Stimulated activated CD4-positive, alpha-beta T cell treated with anti-CD3 and anti-CD28 coated beads, Interleukin-1b, Interleukin-23, amount 100 ng/mL, for 48 hours (primary cell): ENCODE measurements at regions not wholly inside any gene's neighbourhood (a gene's known extent, or its start where the extent isn't known, plus 50 kb on each side); places are given as distances from the start of the nearest gene placed in this dataset.
"Not testable (repeated sequence)": the region's sequence is repeated elsewhere in the genome, so short reads cannot be mapped to it uniquely, and the experiment has no call there.

Source experiments
- DNase-seq: peaks from one replicate; pipeline ENCODE4 v3.0.0-alpha.2; 2020

DNA sequence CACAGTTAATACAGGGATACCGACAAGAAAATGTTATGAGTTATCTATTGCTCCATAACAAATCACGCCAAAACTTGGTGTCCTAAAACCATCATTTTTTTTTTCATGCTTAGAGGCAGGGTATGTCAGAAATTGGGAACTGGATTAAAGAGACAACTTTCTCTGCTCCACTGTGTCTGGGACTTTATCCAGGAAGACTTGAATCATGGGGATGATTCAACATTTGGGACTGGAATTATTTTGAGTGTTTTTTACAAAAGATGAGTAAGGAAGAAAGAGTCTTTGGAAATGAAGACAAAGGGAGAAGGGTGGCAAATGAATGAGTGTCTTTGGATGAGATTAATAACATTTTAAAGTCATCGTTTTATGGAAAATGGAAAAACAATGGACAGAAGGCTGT, 1883.7 kb upstream of the C9orf72 start:
- DNase-seq, result no peak

DNA sequence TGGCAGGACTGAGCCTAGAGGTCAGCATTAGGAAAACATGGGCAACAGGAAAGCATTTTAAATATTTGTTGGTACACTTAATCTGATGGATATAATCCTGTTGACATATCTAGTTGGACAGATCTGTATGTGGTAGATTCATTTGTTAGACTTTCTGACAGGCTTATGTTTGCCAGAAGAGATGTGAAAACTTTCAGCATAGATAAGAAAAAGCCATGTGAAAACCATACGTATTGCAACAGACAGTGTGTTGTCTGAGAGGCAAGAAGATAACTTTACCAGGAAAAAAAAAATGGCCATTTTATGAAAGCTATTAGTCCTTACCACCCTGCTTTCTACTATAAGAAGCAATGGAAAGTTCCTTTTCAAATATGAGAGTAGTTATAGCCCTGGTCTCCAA, 1902.2 kb upstream of the C9orf72 start:
- no peak for DNase-seq

- no peak for DNase-seq
Observed at GRCh38 chr9:29511680-29512079, 1938.4 kb upstream of the C9orf72 start.

DNA sequence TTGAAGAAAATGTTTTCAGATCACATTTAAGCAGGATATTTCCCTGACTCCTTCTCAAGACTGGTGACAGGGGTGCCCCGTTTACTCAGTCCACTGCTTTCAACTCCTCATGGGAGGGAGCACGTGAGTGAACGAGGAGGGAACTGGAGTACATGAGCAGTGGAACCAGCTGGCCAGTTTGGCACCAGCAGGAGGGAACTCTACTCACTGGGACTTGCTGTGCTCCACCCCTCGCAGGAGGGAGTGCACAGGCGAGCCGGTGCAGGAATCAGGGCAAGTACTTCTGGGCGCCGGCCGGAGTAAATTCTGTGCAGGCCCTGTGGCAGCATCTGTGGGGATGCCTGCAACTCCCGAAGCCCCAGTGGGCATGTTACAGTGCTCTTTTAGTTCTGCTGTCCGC, 1941.1 kb upstream of the C9orf72 start:
- no peak for DNase-seq

GRCh38 chr9:29514862-29515261, 1941.6 kb upstream of the C9orf72 start:
- no peak for DNase-seq

GRCh38 chr9:29548436-29548835, 1975.2 kb upstream of the C9orf72 start:
- no peak for DNase-seq

DNA sequence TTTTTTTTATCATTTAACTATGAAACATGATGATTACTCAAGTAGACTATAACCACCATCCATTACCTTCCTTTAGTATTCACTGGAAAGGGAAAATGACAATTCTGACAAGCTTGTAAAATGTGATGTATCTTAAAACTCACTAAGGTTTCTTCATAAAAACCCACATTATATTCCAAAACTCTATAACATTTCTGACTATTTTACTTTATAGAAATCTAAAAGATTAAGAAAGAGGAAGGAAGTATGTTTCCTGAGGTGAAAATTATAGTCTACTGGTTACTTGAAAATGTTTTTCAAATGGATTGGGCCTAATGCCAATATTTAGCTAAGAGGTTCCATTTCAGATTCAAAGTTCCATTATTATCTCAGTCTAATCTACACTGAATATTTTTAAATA, 1982.2 kb upstream of the C9orf72 start:
- DNase-seq, result no peak

DNA sequence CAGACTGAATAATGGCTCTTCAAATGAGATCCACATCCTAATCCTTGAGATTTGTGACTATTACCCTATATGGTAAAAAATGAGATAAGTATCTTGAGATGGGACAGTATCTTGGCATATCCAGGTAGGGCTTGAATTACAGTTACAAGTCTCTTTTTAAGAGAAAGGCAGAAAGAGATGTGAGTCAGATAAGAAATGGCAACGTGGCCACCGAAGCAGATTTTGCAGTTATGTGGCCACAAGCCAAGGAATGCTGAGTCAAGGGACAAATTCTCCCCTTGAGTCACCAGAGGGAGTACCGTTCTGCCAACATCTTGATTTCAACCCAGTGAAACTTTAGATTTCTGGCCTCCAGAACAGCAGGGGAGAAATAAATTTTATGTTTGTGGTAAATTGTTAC, 1983.0 kb upstream of the C9orf72 start:
- DNase-seq, result no peak

GRCh38 chr9:29556746-29557145, 1983.5 kb upstream of the C9orf72 start:
- DNase-seq, result no peak

- DNase-seq, result no peak
Observed at GRCh38 chr9:29564564-29564963, 1991.3 kb upstream of the C9orf72 start.

DNA sequence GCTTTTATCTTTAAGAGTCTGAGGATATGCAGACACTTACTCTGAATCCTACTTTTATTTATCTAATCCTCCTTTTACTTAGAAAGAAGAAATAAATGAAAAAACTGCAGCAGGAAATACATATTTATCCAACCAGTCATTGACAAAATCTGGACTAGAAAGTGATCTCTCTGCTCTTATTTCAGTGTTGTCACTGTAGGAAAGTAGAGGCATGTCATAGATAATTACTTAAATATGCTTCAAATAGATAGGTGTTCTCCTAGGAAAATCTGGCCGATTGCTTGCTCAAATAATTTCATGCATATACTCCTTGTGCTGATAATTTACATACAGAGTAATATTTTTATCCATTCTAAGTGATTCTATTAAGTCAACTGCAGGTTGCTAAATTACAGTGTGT, 2001.9 kb upstream of the C9orf72 start:
- DNase-seq, result no peak

DNA sequence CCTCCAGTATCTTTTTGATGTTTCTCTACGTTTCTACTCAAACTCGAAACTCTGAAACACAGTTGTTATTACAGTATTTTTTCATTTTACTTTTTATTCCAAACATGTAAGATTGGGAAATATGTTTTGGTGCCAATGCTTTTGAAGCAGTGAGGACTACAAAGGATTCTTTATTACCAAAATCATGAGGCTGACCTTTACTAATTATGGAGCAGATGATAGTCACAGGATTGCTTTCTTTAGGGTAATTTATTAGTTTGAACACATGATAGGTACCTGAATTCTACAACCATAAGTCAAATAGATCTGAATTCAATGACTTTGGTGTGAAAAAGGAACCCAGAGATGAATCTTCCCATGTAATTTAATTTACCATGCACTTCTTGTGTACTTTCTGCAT, 2015.1 kb upstream of the C9orf72 start:
- no peak for DNase-seq

DNA sequence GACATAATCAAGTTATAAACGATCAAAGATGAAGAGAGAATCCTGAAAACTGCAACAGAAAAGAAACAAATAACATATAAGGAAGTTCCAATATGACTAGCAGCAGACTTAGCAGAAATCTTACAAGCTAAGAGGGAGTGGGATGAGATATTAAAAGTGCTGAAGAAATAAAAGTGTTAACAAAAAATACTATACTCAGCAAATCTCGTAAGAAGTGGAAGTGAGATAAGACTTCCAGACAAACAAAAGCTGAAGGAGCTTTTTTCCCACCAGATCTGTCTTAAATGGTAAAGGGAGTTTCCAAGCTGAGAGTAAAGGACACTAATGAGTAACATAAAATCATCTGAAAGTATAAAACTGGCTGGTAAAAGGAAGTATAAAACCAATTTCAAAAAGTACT, 2036.0 kb upstream of the C9orf72 start:
- no peak for DNase-seq

DNA sequence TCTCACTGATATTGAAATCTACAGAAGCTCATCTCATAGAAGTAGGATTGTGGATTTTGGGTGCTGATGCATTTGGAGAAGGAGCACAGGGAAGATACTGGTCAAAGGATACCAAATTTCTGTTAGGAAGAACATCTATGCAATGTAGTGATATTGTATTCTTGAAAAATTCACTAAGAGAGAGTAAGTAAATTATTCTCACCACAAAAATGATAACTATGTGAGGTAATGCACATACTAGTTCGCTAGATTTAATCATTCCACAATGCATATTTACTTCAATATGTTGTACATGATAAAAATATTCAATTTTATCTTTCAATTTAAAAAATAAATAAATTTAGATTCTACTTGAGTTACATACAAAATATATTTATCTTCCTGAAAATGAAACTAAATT, 2040.5 kb upstream of the C9orf72 start:
- no peak for DNase-seq

GRCh38 chr9:29616844-29617243, 2043.6 kb upstream of the C9orf72 start:
- no peak for DNase-seq

- DNase-seq, result no peak
Observed at GRCh38 chr9:29625292-29625731, 2052.0 kb upstream of the C9orf72 start.

- DNase-seq, result no peak
Observed at GRCh38 chr9:29625931-29626330, 2052.7 kb upstream of the C9orf72 start.

DNA sequence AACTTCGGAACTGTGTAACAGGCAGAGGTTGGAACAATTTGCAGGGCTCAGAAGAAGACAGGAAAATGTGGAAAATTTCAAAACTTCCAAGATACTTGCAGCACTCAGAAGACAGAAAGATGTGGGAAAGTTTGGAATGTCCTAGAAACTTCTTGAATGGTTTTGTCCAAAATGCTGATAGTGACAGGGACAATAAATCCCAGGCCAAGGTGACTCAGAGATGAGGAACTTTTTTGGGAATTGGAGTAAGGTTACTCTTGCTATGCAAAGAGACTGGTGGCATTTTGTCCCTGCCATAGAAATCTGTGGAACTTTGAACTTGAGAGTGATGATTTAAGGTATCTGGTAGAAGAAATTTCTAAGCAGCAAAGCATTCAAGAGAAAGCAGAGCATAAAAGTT, 2055.6 kb upstream of the C9orf72 start:
- not testable (repeated sequence) for DNase-seq

GRCh38 chr9:29637471-29638237, 2064.4 kb upstream of the C9orf72 start:
- DNase-seq, result no peak

- no peak for DNase-seq
Observed at GRCh38 chr9:29640507-29640906, 2067.2 kb upstream of the C9orf72 start.

- no peak for DNase-seq
Observed at GRCh38 chr9:29644514-29644913, 2071.2 kb upstream of the C9orf72 start.

DNA sequence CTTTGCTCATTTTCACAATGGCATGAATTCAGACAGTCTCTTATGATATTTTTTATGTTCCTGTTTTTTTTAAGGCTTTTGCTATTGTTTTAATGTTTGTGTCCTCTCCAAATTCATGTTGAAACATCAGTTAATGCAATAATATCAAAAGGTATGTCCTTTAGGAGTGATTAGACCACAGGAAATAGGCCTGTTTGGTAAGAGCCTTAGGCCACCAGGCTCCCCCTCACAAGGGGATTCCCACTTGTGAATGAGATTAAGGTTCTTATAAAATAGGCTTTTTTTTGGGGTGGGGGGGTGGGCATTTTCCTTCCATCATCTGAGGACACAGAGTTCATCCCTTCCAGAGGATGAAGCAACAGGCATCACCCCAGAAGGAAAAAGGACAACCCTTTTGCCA, 2074.2 kb upstream of the C9orf72 start:
- DNase-seq, result no peak

GRCh38 chr9:29648132-29648531, 2074.9 kb upstream of the C9orf72 start:
- no peak for DNase-seq

GRCh38 chr9:29648601-29649000, 2075.3 kb upstream of the C9orf72 start:
- DNase-seq, result no peak
